GM19025 (cell line): ENCODE measurements at regions not wholly inside any gene's neighbourhood (a gene's known extent, or its start where the extent isn't known, plus 50 kb on each side); places are given as distances from the start of the nearest gene placed in this dataset.

Source experiments
- ATAC-seq: cut with Tn5 transposase; IDR thresholded peaks from one replicate; pipeline ENCODE4 v1.9.1; 2021; ENCODE audit warnings: mild to moderate bottlenecking, low read depth, moderate library complexity; ENCODE audit not compliant: unreplicated experiment

- ATAC-seq, result no peak
These were observed 128.4 kb upstream of the JAG1 start for GRCh38 chr20:10802236-10802635.

DNA sequence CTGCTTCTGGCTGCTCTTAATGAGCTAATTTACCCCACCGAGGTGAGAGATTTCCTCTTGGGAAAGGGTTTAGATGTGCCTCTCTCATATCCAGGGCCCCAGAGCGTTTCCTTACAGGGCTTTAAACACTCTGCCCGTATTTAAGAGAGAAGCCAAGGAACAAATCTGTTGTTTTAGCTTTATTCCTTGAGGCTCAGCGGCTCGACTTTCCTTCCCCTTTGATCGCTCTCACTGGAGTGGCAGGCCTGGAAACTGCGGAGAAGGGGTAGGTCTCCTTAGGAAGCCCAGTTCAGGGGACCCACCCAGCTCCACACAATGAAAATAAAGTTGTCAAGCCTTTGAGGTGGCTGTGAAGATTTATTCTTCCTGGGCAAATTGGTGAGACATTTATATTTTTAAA is 132.0 kb upstream of the JAG1 start:
- ATAC-seq, result no peak

DNA sequence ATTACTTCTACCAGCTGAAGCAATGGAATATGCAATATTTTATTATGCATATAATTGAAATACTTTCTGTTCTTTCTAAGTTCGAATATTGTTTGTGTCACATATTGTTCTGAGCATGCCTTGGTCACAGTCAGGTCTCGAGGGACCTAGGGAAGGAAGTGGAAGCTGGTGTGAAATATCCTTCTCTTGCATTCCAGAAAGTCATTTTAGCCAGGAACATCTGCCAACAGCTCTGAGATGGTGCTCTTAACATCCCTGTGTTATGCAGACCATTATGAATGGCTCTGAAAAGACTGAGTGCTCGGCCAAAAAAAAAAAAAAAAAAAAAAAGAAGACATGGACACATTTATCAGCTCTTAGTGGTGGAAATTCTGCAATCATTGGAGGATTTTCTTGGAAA is 132.7 kb upstream of the JAG1 start:
- ATAC-seq, result no peak

- ATAC-seq, result no peak
These were observed 133.2 kb upstream of the JAG1 start for GRCh38 chr20:10807013-10807412.

DNA sequence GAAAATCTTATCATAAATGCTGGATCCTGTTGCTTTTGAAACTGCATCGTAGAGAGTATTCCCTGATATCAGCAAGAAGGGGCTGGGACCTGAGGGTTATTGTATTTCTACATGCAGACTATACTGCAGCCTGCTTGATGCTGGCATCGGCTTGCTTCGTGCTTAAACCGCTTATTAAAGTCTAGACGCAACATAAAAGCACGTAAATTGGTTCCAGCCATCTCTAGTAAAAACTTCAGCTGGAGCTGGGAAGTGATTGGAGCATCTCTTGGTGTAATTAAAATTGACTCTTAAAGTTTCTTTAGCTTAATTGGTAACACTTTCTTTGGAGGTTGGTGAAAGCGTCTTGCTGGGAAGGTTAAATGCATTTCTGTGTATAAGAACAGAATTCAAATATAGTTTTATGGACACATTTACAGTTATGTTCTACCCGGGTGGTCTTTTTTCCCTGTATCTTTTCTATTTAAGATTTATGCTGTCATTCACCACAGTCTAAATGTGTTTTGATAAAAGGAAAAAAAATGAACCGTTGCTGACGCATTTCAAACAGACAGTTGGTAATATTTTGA is 139.0 kb upstream of the JAG1 start:
- no peak for ATAC-seq

DNA sequence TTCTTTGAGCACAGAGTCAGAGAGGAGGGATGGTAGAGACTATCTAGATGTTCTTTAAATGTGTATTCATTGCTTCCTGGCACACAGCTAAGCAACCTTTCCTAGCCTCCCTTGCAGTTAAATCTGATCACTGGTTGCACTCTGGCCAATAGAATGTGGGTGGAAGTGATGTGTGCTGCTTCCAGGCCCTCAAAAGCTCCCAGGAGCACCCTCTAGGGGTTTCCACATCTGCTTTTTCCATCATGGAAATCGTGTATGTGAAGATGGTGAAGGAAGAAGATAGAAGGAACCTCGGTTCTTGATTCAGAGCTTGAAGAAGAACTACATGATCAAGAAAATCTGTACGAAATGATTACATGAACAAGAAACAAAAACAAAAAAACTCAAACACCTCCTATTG is 149.8 kb upstream of the JAG1 start:
- no peak for ATAC-seq

DNA sequence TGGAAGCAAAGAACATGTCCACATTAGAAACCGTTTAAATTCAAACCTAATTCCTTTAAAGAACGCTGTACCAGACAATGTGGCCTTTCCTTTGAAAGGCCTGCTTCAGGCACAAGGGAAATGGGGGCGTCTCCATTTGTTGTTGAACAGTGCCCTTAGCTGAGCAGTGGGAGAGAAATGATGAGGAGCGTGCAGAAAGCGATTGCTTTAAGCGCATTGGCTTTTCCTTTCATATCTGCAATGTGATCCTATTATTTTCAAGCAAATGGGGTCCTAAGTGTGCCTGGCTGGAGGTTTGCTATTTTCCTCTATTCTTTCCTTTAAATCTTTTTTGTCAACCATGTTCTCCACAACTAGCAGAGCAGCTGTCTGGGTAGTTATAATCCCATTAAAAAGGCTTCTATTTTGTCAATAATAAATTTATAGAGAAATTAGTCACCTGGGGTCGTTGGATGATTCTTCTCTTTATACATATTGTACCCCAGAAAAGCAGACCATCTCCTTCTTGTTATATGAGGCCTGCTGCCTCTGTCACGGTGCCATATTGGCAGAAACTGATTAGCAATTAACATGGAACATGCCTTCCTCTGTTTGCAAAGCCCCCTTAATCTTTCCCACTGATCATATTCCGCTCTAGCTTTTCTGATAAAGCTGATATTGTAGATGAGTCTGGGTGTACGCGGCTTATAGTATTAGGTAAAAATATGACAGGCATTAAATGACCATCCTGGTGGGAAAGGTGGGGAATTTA is 151.1 kb upstream of the JAG1 start:
- no peak for ATAC-seq

DNA sequence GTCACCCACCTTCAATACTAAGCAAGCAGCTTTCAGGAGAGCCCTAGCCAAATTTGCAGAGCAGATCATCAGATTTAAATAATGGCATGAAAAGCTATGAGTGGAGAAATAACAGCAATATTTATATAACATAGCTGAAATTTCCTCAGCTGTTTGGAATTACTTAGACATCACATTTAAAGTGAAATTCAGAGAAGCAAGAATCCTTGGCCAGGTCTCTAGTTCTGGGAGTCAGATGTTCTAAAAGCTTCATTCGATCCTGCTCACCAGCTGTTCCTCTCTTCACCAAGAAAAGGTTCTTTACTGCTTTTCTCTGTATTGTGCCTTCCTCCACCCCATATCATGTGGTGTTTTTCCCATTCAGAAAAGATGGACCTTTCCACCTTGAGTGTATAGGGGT is 152.3 kb upstream of the JAG1 start:
- no peak for ATAC-seq

GRCh38 chr20:10828180-10828579 is 154.4 kb upstream of the JAG1 start:
- ATAC-seq, result no peak

DNA sequence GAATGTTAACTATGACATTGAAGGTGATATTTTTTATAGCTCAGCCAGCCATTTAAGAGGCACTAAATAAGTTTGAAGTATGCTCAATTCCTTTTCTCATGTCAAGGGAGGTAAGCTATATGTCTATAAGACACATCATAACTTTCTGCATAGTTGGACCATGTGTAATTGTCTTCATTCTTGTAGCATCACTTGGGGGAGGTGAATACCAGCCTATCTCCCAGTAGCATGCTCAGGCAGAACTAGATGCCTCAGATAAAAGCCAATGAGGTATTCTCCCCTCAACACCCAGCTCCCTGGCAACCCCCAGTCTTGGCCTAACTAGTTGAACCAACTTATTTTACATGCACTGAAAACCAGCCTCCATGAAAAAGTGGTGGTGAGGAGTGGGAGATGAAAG is 158.3 kb upstream of the JAG1 start:
- no peak for ATAC-seq

- ATAC-seq, result no peak
These were observed 164.1 kb upstream of the JAG1 start for GRCh38 chr20:10837901-10838300.

DNA sequence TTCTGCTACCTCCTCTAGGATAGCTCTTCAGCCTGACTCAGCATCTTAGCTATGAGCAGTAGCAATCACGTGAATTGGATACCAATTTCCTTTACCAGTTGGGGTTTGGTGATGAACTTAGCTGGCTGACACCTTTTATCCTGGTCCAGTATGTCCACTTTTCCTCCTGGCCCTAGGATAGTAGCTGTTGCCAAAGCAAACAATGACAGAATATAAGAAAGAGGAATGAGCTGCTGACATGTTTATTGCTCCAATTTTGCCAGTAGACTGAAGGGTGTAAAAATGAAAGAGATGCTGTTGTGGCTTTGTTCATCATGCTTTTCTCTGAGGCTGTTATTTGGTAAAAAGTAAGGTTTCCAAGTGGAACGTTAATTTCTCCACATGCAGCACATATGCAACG is 168.3 kb upstream of the JAG1 start:
- ATAC-seq, result no peak

GRCh38 chr20:10843146-10843711 is 169.4 kb upstream of the JAG1 start:
- no peak for ATAC-seq

- ATAC-seq, result no peak
These were observed 173.0 kb upstream of the JAG1 start for GRCh38 chr20:10846766-10847165.

GRCh38 chr20:10848810-10849370 is 175.1 kb upstream of the JAG1 start:
- ATAC-seq, result no peak

DNA sequence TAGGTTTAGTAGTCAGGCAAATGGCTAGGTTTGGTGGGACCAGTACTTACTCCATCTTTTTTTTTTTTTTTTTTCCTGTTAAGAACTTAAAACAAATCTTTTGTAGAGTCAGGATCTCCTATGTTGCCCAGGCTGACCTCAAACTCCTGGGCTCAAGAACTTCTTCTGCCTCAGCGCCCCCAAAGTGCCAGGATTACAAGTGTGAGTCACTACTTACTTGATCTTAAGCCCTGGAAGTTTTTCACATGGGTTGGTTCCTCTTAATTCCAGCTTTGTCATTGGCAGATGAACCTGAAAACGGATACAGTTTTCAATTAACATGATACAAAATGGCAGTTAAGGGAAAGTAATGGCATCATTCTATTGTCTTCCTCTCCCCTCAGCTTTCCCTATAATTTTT is 179.4 kb upstream of the JAG1 start:
- ATAC-seq, result no peak

- no peak for ATAC-seq
These were observed 179.9 kb upstream of the JAG1 start for GRCh38 chr20:10853731-10854130.

DNA sequence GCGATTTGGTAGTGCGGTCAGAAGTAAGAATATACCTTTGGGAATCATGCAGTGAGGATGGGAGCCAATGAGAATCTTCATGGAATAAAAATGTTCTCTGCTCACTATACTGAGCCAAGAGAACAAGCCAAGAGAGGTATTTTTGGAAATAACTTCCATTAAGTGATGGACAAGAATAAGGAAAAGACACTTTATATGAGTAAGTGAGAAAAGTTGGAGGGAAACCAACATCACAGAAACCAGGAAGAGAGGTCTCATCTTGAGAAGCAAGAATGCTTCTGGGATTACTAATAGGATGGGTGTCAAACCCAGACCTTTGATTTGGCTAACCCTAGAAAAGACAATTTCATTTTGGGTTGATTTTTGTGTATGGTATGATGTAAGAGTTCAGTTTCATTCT is 181.2 kb upstream of the JAG1 start:
- no peak for ATAC-seq

GRCh38 chr20:10855778-10856177 is 182.0 kb upstream of the JAG1 start:
- no peak for ATAC-seq

GRCh38 chr20:10856237-10857015 is 182.6 kb upstream of the JAG1 start:
- no peak for ATAC-seq
